ENCODE measurements at regions not wholly inside any gene's neighbourhood (a gene's known extent, or its start where the extent isn't known, plus 50 kb on each side); places are given as distances from the start of the nearest gene placed in this dataset.

GRCh38 chr4:162323919-162324318, 160.1 kb upstream of the FSTL5 start:
- DNase-seq = no peak

GRCh38 chr4:162322054-162322453, 158.3 kb upstream of the FSTL5 start:
- DNase-seq = no peak

- no peak for DNase-seq
These were observed 122.0 kb upstream of the FSTL5 start for GRCh38 chr4:162285753-162286152.

- DNase-seq = no peak
These were observed 118.9 kb upstream of the FSTL5 start for GRCh38 chr4:162282684-162283083.

- peak; percentile 61 for DNase-seq
These were observed 110.6 kb upstream of the FSTL5 start for GRCh38 chr4:162274354-162274753.

- no peak for DNase-seq
These were observed 108.4 kb upstream of the FSTL5 start for GRCh38 chr4:162272215-162272614.

GRCh38 chr4:162268911-162269310, 105.1 kb upstream of the FSTL5 start:
- no peak for DNase-seq

- no peak for DNase-seq
These were observed 102.0 kb upstream of the FSTL5 start for GRCh38 chr4:162265802-162266201.

GRCh38 chr4:162245051-162245450, 81.3 kb upstream of the FSTL5 start:
- DNase-seq = no peak

- DNase-seq = no peak
These were observed 78.1 kb upstream of the FSTL5 start for GRCh38 chr4:162241857-162242256.

GRCh38 chr4:162239992-162240769, 76.4 kb upstream of the FSTL5 start:
- no peak for DNase-seq

- no peak for DNase-seq
These were observed 73.9 kb upstream of the FSTL5 start for GRCh38 chr4:162237676-162238075.

- no peak for DNase-seq
These were observed 70.8 kb upstream of the FSTL5 start for GRCh38 chr4:162234595-162234994.

- DNase-seq = no peak
These were observed 68.5 kb upstream of the FSTL5 start for GRCh38 chr4:162232349-162232748.

GRCh38 chr4:162229670-162230069, 65.9 kb upstream of the FSTL5 start:
- DNase-seq = no peak

- no peak for DNase-seq
These were observed 57.3 kb upstream of the FSTL5 start for GRCh38 chr4:162221148-162221547.

All from inflammatory macrophage treated with lipopolysaccharide for 4 hours (primary cell).